ENCODE measurements at regions not wholly inside any gene's neighbourhood (a gene's known extent, or its start where the extent isn't known, plus 50 kb on each side); places are given as distances from the start of the nearest gene placed in this dataset.

- WGBS, 2 donors: 54 to 69% methylated on average over 2 of the region's 2 CpGs
- TF ChIP-seq CTCF (IDR thresholded peaks at IDR 0.05) (no peak), POLR2A (IDR thresholded peaks at IDR 0.05) (no peak)
- intact Hi-C loops (cut with DNase I; ENCODE audit: low total_unique reads): no loop called here
Observed at GRCh38 chr11:92855607-92856405, 113.6 kb upstream of the MTNR1B start.

GRCh38 chr11:92857407-92857806 lies 112.0 kb upstream of the MTNR1B start:
- intact Hi-C loops (cut with DNase I; ENCODE audit: low total_unique reads): no loop called here
- WGBS, 2 donors: 58 to 67% methylated on average over 2 of the region's 2 CpGs
- TF ChIP-seq CTCF (IDR thresholded peaks at IDR 0.05) (no peak), POLR2A (IDR thresholded peaks at IDR 0.05) (no peak)
- no peak overlapping the region for H3K4me3 ChIP-seq (ENCODE audit: low read depth, poor library complexity, severe bottlenecking)
- DNase-seq (ENCODE audit: low spot score in 2 of 2): no peak

More at GRCh38 chr11:92855607-92856405, 113.6 kb upstream of the MTNR1B start:
- H3K4me3 ChIP-seq (ENCODE audit: low read depth, poor library complexity, severe bottlenecking): no peak overlapping the region
- DNase-seq (ENCODE audit: low spot score in 2 of 2): no peak

- no peak for TF ChIP-seq POLR2A (IDR thresholded peaks at IDR 0.05)
- no peak for TF ChIP-seq CTCF (IDR thresholded peaks at IDR 0.05)
- intact Hi-C loops (cut with DNase I; ENCODE audit: low total_unique reads): no loop called here
- no peak overlapping the region for H3K4me3 ChIP-seq (ENCODE audit: low read depth, poor library complexity, severe bottlenecking)
- WGBS, 2 donors: 43 to 53% methylated on average over 8 of the region's 8 CpGs
- DNase-seq (ENCODE audit: low spot score in 2 of 2): no peak
Observed at GRCh38 chr11:92859156-92859690, 110.2 kb upstream of the MTNR1B start.

GRCh38 chr11:92861634-92862033 lies 107.8 kb upstream of the MTNR1B start:
- 81 to 82% methylated on average over 3 of the region's 3 CpGs for WGBS, 2 donors
- H3K4me3 ChIP-seq (ENCODE audit: low read depth, poor library complexity, severe bottlenecking): no peak overlapping the region
- no peak for DNase-seq (ENCODE audit: low spot score in 2 of 2)
- no peak for TF ChIP-seq POLR2A (IDR thresholded peaks at IDR 0.05)
- no peak for TF ChIP-seq CTCF (IDR thresholded peaks at IDR 0.05)
- intact Hi-C loops (cut with DNase I; ENCODE audit: low total_unique reads): no loop called here

GRCh38 chr11:92865352-92865751 lies 104.1 kb upstream of the MTNR1B start:
- TF ChIP-seq POLR2A (IDR thresholded peaks at IDR 0.05) (no peak), CTCF (IDR thresholded peaks at IDR 0.05) (no peak)
- intact Hi-C loops (cut with DNase I; ENCODE audit: low total_unique reads): no loop called here
- DNase-seq (ENCODE audit: low spot score in 2 of 2): no peak
- WGBS, 2 donors: 63 to 72% methylated on average over 2 of the region's 2 CpGs
- H3K4me3 ChIP-seq (ENCODE audit: low read depth, poor library complexity, severe bottlenecking): no peak overlapping the region
